ENCODE measurements at regions not wholly inside any gene's neighbourhood (a gene's known extent, or its start where the extent isn't known, plus 50 kb on each side); places are given as distances from the start of the nearest gene placed in this dataset.

DNA sequence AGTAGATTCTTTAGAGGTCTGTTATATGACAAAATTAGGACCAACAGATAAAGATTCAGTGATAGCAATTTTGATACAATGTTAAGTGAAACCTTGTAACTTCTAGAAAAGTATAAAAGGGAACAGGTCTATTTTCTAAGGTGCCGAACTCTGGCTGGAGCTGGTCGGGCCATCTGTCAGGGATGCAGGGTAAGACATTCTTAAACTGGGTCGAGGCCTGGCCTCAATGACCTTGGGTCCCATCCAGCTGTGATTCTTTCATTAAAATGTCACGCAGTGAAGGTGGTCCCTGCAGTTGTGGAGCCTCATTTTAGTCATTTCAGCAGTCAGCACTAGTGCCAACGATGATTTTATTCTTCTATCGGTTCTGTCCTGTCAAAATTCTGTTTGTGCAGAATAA, 271.9 kb upstream of the SPRY2 start:
- TF ChIP-seq POLR2A (IDR thresholded peaks at IDR 0.05) (no peak), POLR2AphosphoS5 (IDR thresholded peaks at IDR 0.05) (no peak)
- TF ChIP-seq, protein P1, sequence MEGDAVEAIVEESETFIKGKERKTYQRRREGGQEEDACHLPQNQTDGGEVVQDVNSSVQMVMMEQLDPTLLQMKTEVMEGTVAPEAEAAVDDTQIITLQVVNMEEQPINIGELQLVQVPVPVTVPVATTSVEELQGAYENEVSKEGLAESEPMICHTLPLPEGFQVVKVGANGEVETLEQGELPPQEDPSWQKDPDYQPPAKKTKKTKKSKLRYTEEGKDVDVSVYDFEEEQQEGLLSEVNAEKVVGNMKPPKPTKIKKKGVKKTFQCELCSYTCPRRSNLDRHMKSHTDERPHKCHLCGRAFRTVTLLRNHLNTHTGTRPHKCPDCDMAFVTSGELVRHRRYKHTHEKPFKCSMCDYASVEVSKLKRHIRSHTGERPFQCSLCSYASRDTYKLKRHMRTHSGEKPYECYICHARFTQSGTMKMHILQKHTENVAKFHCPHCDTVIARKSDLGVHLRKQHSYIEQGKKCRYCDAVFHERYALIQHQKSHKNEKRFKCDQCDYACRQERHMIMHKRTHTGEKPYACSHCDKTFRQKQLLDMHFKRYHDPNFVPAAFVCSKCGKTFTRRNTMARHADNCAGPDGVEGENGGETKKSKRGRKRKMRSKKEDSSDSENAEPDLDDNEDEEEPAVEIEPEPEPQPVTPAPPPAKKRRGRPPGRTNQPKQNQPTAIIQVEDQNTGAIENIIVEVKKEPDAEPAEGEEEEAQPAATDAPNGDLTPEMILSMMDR (IDR thresholded peaks at IDR 0.05), result no peak
